T-helper 2 cell treated with Interferon-gamma antibody and Interleukin-4, amounts not matched to agents 5 μg/mL and 100 μg/mL, for 36 hours (primary cell): ENCODE measurements at regions not wholly inside any gene's neighbourhood (a gene's known extent, or its start where the extent isn't known, plus 50 kb on each side); places are given as distances from the start of the nearest gene placed in this dataset.
"Not testable (repeated sequence)": the region's sequence is repeated elsewhere in the genome, so short reads cannot be mapped to it uniquely, and the experiment has no call there.

Source experiments
- DNase-seq: peaks from one replicate; pipeline ENCODE4 v3.0.0; 2021; ENCODE audit warnings: low spot score
- H3K27ac Mint-ChIP-seq: one replicate; pipeline ENCODE4 v1.8.0; 2021; ENCODE audit warnings: mild to moderate bottlenecking, mixed read lengths
- H3K27me3 Mint-ChIP-seq: one replicate; pipeline ENCODE4 v1.8.0; 2021; ENCODE audit warnings: low read depth, mixed read lengths
- H3K36me3 Mint-ChIP-seq: one replicate; pipeline ENCODE4 v1.8.0; 2021; ENCODE audit warnings: low read depth, mixed read lengths
- H3K4me1 Mint-ChIP-seq: one replicate; pipeline ENCODE4 v1.8.0; 2021; ENCODE audit warnings: low read depth, mixed read lengths
- H3K4me3 Mint-ChIP-seq: one replicate; pipeline ENCODE4 v1.8.0; 2022; ENCODE audit warnings: mild to moderate bottlenecking, moderate library complexity, mixed read lengths
- H3K9me3 Mint-ChIP-seq: one replicate; pipeline ENCODE4 v1.8.0; 2021; ENCODE audit warnings: mixed read lengths

DNA sequence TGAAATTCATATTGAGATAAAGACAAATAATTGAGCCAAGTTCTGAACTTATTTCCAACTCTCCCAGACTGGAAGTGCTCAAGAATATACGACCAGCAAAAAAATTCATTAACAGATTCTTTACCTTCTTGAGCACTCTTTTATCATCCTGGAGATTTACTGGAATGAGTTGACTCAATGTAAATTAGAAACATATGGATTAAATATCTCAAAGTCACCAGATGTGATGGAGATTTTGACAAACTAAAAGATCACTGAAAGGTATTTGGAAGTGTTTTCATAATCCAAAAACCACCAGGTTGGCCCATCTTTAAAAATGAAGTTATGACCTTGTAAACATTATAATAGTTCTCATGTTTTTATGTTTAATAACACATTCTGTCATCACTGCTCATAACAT is 433.2 kb upstream of the RASGRP1 start:
- no peak overlapping the region for H3K27ac Mint-ChIP-seq
- H3K36me3 Mint-ChIP-seq, result no peaks in the 10 kb centered on the region
- peaks cover 4% of the 10 kb centered on the region for H3K4me1 Mint-ChIP-seq
- DNase-seq, result no peak
- H3K27me3 Mint-ChIP-seq, result no peaks in the 10 kb centered on the region
- peaks cover 2% of the 10 kb centered on the region for H3K9me3 Mint-ChIP-seq
- no peak overlapping the region for H3K4me3 Mint-ChIP-seq

DNA sequence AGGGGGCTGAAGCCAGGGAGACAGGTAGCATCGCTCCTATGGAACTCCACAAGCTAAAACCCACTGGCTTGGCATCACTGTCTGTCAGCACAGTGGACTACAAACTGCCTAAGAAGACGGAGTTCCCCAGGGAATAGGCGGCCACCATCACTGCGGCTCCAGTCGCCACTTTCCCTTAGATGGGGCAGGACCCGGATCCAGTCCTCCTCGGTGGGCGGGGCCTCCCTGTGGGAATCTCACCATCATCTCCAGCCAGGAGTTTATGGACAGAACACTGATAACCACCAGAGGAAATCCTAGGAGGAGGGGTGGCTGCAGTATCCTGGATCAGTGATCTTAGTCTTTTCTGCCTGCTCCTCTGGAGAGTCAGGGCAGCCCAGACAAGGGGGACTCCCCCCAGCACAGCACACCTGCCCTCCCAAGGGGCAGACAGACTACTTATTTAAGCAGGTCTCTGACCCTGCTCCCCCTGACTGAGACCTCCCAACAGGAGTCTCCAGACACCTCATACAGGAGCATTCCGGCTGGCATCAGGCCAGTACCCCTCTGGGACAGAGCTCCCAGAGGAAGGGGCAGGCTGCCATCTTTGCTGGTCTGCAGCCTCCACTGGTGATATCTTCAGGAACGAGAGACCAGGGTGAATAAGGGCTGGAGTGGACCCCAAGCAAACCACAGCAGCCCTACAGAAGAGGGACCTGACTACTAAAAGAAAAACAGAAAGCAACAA is 435.6 kb upstream of the RASGRP1 start:
- DNase-seq, result no peak
- no peaks in the 10 kb centered on the region for H3K36me3 Mint-ChIP-seq
- no peak overlapping the region for H3K27ac Mint-ChIP-seq
- peaks cover 2% of the 10 kb centered on the region for H3K9me3 Mint-ChIP-seq
- peaks cover 4% of the 10 kb centered on the region for H3K4me1 Mint-ChIP-seq
- peaks cover 3% of the 10 kb centered on the region for H3K27me3 Mint-ChIP-seq
- no peak overlapping the region for H3K4me3 Mint-ChIP-seq

DNA sequence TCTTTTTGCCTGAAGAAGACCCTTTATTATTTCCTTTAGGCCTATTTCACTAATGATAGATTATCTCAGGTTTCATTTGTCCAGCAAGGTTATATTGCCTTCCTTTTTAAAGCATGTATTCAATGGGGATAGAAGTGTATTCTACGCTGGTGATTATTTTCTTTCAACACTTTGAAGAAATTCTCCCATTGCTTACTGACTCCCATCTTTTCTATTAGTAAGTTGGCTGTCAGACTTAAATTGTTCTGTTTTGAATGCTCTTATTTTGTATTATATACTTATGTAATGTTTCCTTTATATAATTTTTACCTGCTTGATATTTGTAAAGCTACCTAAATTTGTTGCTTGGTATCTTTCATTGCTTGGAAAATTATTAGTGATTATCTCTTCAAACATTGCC is 445.1 kb upstream of the RASGRP1 start:
- H3K4me3 Mint-ChIP-seq, result no peak overlapping the region
- H3K27ac Mint-ChIP-seq, result no peak overlapping the region
- DNase-seq, result no peak
- H3K36me3 Mint-ChIP-seq, result no peaks in the 10 kb centered on the region
- H3K27me3 Mint-ChIP-seq, result peaks cover 3% of the 10 kb centered on the region
- peaks cover 17% of the 10 kb centered on the region for H3K9me3 Mint-ChIP-seq
- no peaks in the 10 kb centered on the region for H3K4me1 Mint-ChIP-seq

DNA sequence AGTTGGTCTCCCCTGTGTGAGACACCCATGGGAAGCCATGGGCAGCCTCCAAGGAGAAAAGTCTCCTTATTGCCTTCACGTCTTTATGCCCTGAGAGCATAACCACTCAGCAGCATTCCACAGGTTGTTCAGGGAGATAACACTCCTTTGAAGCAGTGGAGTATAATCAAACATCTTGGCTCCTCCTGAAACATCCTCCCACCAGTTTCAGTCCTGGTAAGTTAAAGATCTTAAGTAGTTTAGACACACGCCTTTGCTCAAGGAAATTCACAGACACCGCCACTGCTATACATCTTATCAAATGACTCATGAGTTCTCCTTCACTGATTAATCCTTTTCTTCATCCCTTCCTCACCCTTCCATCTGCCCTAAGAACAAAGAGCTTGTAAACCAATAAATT is 446.5 kb upstream of the RASGRP1 start:
- DNase-seq, H3K27me3 Mint-ChIP-seq, H3K4me3 Mint-ChIP-seq, H3K4me1 Mint-ChIP-seq, H3K27ac Mint-ChIP-seq, H3K36me3 Mint-ChIP-seq: not testable (repeated sequence)
- H3K9me3 Mint-ChIP-seq, result peaks cover 17% of the 10 kb centered on the region

DNA sequence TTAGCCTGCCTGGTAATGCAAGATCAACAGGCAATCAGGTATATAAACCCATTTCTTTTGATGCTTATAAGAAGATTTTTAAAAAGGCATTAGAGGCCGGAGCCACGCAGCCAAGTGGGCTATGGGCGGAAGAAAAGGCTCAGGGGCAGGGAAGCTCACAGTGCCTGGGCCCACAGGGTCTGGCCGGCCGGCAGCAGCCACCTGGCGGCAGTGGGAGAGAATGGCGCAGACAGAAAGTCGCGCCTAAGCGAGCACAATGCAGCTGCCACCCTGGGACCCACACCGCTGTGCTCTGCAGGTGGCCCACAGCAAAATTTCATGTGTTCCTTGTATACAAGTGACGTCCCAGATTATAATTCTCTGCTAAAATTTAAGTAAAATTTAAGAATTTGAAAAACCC is 448.6 kb upstream of the RASGRP1 start:
- Mint-ChIP-seq H3K9me3 (peaks cover 17% of the 10 kb centered on the region), H3K27me3 (peaks cover 3% of the 10 kb centered on the region), H3K4me3 (no peak overlapping the region)

DNA sequence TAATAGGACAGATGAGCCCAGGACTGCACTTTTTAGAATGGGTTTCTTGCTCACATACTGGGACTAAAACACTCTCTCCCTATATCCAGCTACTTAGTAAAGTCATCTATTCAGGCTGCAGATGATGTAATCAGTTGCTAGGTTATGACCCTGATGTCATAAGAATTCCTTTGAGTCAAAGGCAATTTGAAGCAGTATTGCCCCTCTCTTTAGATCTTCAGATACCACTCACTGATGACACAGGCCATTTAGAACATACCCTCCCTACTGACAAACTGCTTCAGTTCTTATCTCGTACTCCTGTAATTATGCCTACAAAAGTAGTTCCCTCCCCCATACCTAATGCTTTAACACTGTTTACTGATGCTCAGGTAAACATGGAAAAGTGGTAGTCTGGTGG is 450.1 kb upstream of the RASGRP1 start:
- H3K4me3 Mint-ChIP-seq, result no peak overlapping the region
- no peaks in the 10 kb centered on the region for H3K4me1 Mint-ChIP-seq
- DNase-seq, result no peak
- H3K27ac Mint-ChIP-seq, result no peak overlapping the region
- H3K27me3 Mint-ChIP-seq, result peaks cover 3% of the 10 kb centered on the region
- peaks cover 12% of the 10 kb centered on the region for H3K9me3 Mint-ChIP-seq
- H3K36me3 Mint-ChIP-seq, result no peaks in the 10 kb centered on the region

More for the DNA sequence above, 448.6 kb upstream of the RASGRP1 start:
- no peaks in the 10 kb centered on the region for H3K36me3 Mint-ChIP-seq
- H3K4me1 Mint-ChIP-seq, result no peaks in the 10 kb centered on the region
- no peak for DNase-seq
- no peak overlapping the region for H3K27ac Mint-ChIP-seq

DNA sequence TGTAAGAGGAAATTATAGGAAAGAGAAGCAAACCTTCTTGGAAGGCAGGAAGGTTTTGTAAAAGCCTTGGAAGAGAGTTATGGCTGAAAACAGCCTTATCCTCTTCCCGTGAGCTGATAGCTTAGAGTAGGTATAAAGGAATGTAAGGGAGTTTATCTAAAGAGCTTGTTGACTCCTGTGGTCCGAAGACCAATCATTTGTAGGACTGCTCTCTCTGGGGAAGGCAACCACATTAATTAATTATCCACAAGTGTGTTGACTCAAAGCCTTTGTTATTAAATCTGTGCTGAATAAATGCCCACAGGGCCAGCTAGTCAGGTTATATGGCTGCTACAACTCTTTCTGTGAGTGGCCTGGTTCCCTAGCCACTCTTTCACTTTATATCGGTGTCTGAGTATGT is 452.1 kb upstream of the RASGRP1 start:
- H3K36me3 Mint-ChIP-seq, result no peaks in the 10 kb centered on the region
- no peak for DNase-seq

DNA sequence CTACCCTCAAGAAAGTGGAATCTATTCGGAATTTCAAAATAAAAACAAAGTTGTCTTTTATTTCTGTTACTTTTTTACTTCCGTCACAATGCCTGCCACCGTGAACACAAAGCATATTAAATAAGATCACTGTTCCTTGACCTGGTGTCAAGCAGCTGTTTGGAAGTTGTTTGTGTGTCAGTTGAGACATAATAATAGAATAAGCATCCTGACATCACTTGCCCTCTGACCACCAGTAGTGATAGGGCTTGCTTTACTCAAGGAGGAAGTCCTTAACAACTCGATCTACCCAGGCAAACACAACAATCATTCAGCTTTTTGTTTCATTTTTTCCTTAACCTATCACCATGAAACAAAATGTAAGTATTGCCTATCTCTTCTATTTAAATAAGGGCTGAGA is 454.4 kb upstream of the RASGRP1 start:
- no peak overlapping the region for H3K27ac Mint-ChIP-seq
- no peaks in the 10 kb centered on the region for H3K4me1 Mint-ChIP-seq
- H3K9me3 Mint-ChIP-seq, result no peaks in the 10 kb centered on the region
- H3K4me3 Mint-ChIP-seq, result no peak overlapping the region
- no peaks in the 10 kb centered on the region for H3K36me3 Mint-ChIP-seq
- peaks cover 7% of the 10 kb centered on the region for H3K27me3 Mint-ChIP-seq
- DNase-seq, result no peak

More for the DNA sequence above, 452.1 kb upstream of the RASGRP1 start:
- Mint-ChIP-seq H3K27me3 (peaks cover 7% of the 10 kb centered on the region), H3K4me3 (no peak overlapping the region), H3K4me1 (no peaks in the 10 kb centered on the region), H3K27ac (no peak overlapping the region), H3K9me3 (no peaks in the 10 kb centered on the region)

DNA sequence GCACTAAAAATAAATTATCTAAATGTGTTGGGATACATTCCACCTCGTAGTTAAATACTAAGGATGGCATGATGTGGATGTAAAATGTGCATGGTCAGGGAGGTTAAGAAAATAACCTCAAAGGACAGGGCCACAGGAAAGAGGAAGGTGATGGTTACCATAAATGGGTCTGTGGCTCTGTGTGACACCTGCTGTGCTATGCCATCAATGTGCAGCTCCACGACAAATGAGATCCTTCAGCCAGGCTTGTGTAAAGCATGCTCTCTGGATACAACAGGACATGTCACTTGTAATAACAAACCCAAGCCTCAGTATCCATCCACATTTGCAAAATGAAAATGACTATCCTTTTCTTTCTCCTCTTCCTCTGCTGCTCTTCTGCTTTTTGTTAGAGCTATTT is 456.7 kb upstream of the RASGRP1 start:
- Mint-ChIP-seq H3K27ac (no peak overlapping the region), H3K27me3 (peaks cover 7% of the 10 kb centered on the region), H3K4me1 (no peaks in the 10 kb centered on the region), H3K9me3 (no peaks in the 10 kb centered on the region), H3K4me3 (no peak overlapping the region), H3K36me3 (no peaks in the 10 kb centered on the region)
- no peak for DNase-seq

DNA sequence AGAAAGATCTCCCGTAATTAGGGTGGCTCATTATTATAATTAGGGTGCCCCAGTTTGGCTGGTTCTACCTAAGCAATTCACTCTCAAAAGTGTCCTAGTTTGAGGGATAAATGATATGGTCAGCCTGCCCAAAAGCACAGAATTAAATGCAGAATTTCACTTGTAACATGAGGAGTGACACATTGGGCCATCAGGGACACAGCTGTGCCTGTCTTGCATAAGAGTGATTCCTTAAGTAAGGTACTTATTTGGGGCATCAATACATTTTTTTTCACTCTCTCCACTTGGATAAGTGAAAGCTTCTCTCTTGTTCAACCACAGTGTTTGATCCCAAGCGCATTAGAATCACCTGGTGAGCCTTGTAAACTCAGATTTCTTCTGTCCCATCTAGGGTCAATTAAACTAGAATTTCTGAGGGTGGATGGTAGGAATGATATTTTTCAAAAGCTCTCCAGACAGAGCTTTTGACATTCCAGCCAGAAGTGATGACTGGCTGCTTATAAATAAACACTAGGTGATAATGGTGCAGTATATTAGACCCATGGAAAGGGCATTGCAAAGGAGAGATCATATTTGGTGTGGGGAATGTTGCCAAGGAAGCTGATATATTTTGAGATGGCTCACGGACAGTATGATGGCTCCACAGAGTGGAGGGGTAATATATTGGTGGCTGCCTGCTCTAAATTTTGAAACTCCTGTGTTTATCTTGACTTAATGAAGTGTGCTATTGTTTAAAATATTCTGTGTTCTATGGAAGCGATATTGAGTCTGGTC is 458.1 kb upstream of the RASGRP1 start:
- H3K4me3 Mint-ChIP-seq, result no peak overlapping the region
- peaks cover 7% of the 10 kb centered on the region for H3K27me3 Mint-ChIP-seq
- H3K9me3 Mint-ChIP-seq, result no peaks in the 10 kb centered on the region
- DNase-seq, result no peak
- no peak overlapping the region for H3K27ac Mint-ChIP-seq
- H3K4me1 Mint-ChIP-seq, result no peaks in the 10 kb centered on the region
- no peaks in the 10 kb centered on the region for H3K36me3 Mint-ChIP-seq

DNA sequence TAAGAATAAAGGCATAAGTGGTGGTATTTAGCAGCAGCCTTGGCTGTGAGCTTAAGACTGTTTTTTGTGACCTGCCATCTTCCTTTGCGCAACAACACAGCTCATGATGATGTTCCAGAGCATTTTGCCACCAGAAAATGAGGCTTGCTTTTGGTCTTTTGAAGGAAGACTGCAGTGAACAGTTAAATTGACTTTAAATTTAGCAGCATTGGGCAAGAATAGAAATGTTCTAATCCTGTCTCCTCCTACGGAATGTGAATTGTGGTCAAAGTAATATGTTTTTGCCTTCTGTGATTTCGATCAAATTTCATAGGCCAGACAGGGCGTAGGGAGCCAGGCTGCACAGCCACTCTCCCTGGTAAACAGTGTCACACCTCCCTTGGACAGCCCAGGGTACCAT is 460.7 kb upstream of the RASGRP1 start:
- peaks cover 4% of the 10 kb centered on the region for H3K27me3 Mint-ChIP-seq

DNA sequence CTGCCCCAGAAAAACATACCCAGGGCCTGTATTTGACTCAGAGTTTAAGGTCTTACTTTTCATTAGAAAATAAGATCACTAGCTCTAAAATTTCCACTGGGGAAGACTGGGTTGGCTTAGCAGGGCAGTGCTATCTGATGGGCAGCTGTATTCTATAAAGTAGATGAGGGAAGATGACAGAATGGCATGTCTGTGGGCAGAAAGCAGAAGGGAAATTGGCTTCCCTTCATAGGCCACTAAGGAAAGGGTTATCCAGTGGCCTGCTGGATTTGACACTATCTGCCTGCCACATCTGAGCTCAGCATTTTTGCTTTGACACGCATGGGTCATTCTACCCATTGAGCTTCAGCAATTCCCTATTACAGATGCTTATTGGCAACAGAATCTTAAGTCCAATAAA is 461.3 kb upstream of the RASGRP1 start:
- no peaks in the 10 kb centered on the region for H3K4me1 Mint-ChIP-seq
- H3K36me3 Mint-ChIP-seq, result no peaks in the 10 kb centered on the region
- H3K4me3 Mint-ChIP-seq, result no peak overlapping the region
- peaks cover 4% of the 10 kb centered on the region for H3K27me3 Mint-ChIP-seq
- DNase-seq, result no peak
- H3K27ac Mint-ChIP-seq, result no peak overlapping the region
- no peaks in the 10 kb centered on the region for H3K9me3 Mint-ChIP-seq

More for the DNA sequence above, 460.7 kb upstream of the RASGRP1 start:
- H3K9me3 Mint-ChIP-seq, result no peaks in the 10 kb centered on the region
- H3K4me1 Mint-ChIP-seq, result no peaks in the 10 kb centered on the region
- no peak overlapping the region for H3K4me3 Mint-ChIP-seq
- no peak for DNase-seq
- no peaks in the 10 kb centered on the region for H3K36me3 Mint-ChIP-seq
- H3K27ac Mint-ChIP-seq, result no peak overlapping the region

DNA sequence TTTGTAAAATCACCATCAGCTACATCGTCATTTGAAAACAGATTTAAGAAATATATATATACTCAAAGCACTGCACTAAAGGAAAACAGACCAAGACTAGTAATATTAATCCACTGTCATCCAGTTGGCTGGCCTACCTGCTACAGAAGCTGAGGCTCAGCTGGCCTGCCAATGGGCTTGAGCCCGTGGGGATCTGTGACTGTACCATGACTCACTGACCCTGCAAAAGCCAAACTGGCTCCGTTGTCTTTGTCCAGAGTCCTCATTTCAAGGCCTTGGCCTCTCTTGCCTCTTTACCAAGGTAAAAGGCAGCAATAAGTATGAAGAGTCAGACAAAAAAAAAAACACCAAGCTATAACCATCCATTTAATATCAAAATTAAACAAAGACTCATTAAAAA is 463.5 kb upstream of the RASGRP1 start:
- no peak for DNase-seq
- no peaks in the 10 kb centered on the region for H3K9me3 Mint-ChIP-seq
- no peaks in the 10 kb centered on the region for H3K4me1 Mint-ChIP-seq
- H3K4me3 Mint-ChIP-seq, result no peak overlapping the region
- peaks cover 4% of the 10 kb centered on the region for H3K27me3 Mint-ChIP-seq
- no peaks in the 10 kb centered on the region for H3K36me3 Mint-ChIP-seq
- no peak overlapping the region for H3K27ac Mint-ChIP-seq

DNA sequence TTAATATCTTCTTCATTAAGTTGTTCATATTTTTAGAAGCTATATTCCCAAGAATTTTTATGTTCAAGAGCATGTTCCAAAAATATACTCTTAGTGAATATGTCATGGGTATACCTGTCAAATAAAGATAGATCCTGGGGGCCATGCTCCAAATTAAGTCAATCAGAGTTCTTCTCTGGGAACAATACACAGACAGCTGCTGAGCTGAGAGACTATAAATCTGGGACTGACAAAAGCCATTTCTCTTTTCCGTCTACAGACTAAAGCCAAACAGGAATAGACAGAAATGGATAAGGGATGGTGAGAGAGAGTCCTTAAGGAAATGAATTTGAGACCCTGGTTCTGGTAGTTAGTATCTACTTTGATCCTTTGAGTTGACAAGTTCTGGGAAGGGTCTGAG is 465.1 kb upstream of the RASGRP1 start:
- Mint-ChIP-seq H3K4me1 (no peaks in the 10 kb centered on the region), H3K9me3 (no peaks in the 10 kb centered on the region), H3K4me3 (no peak overlapping the region), H3K27me3 (peaks cover 6% of the 10 kb centered on the region), H3K36me3 (no peaks in the 10 kb centered on the region), H3K27ac (no peak overlapping the region)
- no peak for DNase-seq
